ENCODE measurements at regions not wholly inside any gene's neighbourhood (a gene's known extent, or its start where the extent isn't known, plus 50 kb on each side); places are given as distances from the start of the nearest gene placed in this dataset.
"Not testable (repeated sequence)": the region's sequence is repeated elsewhere in the genome, so short reads cannot be mapped to it uniquely, and the experiment has no call there.

- no peak for DNase-seq
Measured at GRCh38 chr10:6868036-6868725, 288.1 kb upstream of the PRKCQ start.

- no peak for DNase-seq
Measured at GRCh38 chr10:6866757-6867156, 286.7 kb upstream of the PRKCQ start.

- no peak for DNase-seq
Measured at GRCh38 chr10:6864142-6864541, 284.1 kb upstream of the PRKCQ start.

- DNase-seq, result no peak
Measured at GRCh38 chr10:6863381-6863780, 283.3 kb upstream of the PRKCQ start.

GRCh38 chr10:6850452-6850851, 270.4 kb upstream of the PRKCQ start:
- no peak for DNase-seq

GRCh38 chr10:6847561-6847960, 267.5 kb upstream of the PRKCQ start:
- no peak for DNase-seq

GRCh38 chr10:6843894-6844650, 264.0 kb upstream of the PRKCQ start:
- DNase-seq, result no peak

GRCh38 chr10:6843481-6843881, 263.4 kb upstream of the PRKCQ start:
- DNase-seq, result no peak

GRCh38 chr10:6842722-6843121, 262.6 kb upstream of the PRKCQ start:
- DNase-seq, result no peak

- DNase-seq, result no peak
Measured at GRCh38 chr10:6841761-6842160, 261.7 kb upstream of the PRKCQ start.

GRCh38 chr10:6840766-6841165, 260.7 kb upstream of the PRKCQ start:
- DNase-seq, result no peak

- DNase-seq, result no peak
Measured at GRCh38 chr10:6840201-6840691, 260.2 kb upstream of the PRKCQ start.

- DNase-seq, result no peak
Measured at GRCh38 chr10:6838118-6838517, 258.0 kb upstream of the PRKCQ start.

GRCh38 chr10:6833458-6834011, 253.5 kb upstream of the PRKCQ start:
- no peak for DNase-seq

GRCh38 chr10:6830981-6831380, 250.9 kb upstream of the PRKCQ start:
- DNase-seq, result not testable (repeated sequence)

- DNase-seq, result not testable (repeated sequence)
Measured at GRCh38 chr10:6824793-6825192, 244.7 kb upstream of the PRKCQ start.

GRCh38 chr10:6823770-6824169, 243.7 kb upstream of the PRKCQ start:
- no peak for DNase-seq

GRCh38 chr10:6819301-6819700, 239.2 kb upstream of the PRKCQ start:
- no peak for DNase-seq

GRCh38 chr10:6817770-6818169, 237.7 kb upstream of the PRKCQ start:
- DNase-seq, result no peak

GRCh38 chr10:6815346-6815745, 235.3 kb upstream of the PRKCQ start:
- no peak for DNase-seq

- no peak for DNase-seq
Measured at GRCh38 chr10:6813856-6814255, 233.8 kb upstream of the PRKCQ start.

- no peak for DNase-seq
Measured at GRCh38 chr10:6813306-6813705, 233.2 kb upstream of the PRKCQ start.

GRCh38 chr10:6811153-6811552, 231.1 kb upstream of the PRKCQ start:
- no peak for DNase-seq

- DNase-seq, result no peak
Measured at GRCh38 chr10:6803427-6803783, 223.3 kb upstream of the PRKCQ start.
